Muscle of back (tissue), 3 donors: ENCODE measurements at regions not wholly inside any gene's neighbourhood (a gene's known extent, or its start where the extent isn't known, plus 50 kb on each side); places are given as distances from the start of the nearest gene placed in this dataset.
A peak's percentile ranks its signal among the peaks of the same experiment; 100 is the strongest.

ENCODE experiments used
- DNase-seq, 3 donors: peaks; one replicate each; pipeline versions ENCODE4 v3.0.0 to v3.0.0-alpha.2; 2013

- DNase-seq = no peak
Observed at GRCh38 chr9:73553295-73553694, 401.6 kb downstream of the ANXA1 start.

- no peak for DNase-seq
Observed at GRCh38 chr9:73558471-73558870, 406.8 kb downstream of the ANXA1 start.

- DNase-seq = no peak
Observed at GRCh38 chr9:73565026-73565425, 413.4 kb downstream of the ANXA1 start.

GRCh38 chr9:73565833-73566465 lies 414.3 kb downstream of the ANXA1 start:
- no peak for DNase-seq

GRCh38 chr9:73566627-73567026 lies 415.0 kb downstream of the ANXA1 start:
- no peak for DNase-seq

GRCh38 chr9:73573235-73573634 lies 421.6 kb downstream of the ANXA1 start:
- no peak for DNase-seq

GRCh38 chr9:73575101-73576060 lies 423.7 kb downstream of the ANXA1 start:
- no peak for DNase-seq

GRCh38 chr9:73577848-73578247 lies 426.2 kb downstream of the ANXA1 start:
- DNase-seq = no peak

GRCh38 chr9:73579823-73580222 lies 428.2 kb downstream of the ANXA1 start:
- no peak for DNase-seq

GRCh38 chr9:73583576-73583975 lies 431.9 kb downstream of the ANXA1 start:
- DNase-seq = no peak

- peak in 2 of 3 donors; percentile 3 to 4 for DNase-seq
Observed at GRCh38 chr9:73595036-73595545, 443.4 kb downstream of the ANXA1 start.

GRCh38 chr9:73596321-73596720 lies 444.7 kb downstream of the ANXA1 start:
- DNase-seq = no peak

- no peak for DNase-seq
Observed at GRCh38 chr9:73597039-73597438, 445.4 kb downstream of the ANXA1 start.

GRCh38 chr9:73597771-73598170 lies 446.1 kb downstream of the ANXA1 start:
- no peak for DNase-seq

GRCh38 chr9:73609381-73609780 lies 457.7 kb downstream of the ANXA1 start:
- DNase-seq = no peak

- no peak for DNase-seq
Observed at GRCh38 chr9:73611032-73611431, 459.4 kb downstream of the ANXA1 start.

- DNase-seq = peak in 1 of 3 donors; percentile 15
Observed at GRCh38 chr9:73613092-73613701, 461.5 kb downstream of the ANXA1 start.

- no peak for DNase-seq
Observed at GRCh38 chr9:73615557-73615956, 463.9 kb downstream of the ANXA1 start.

GRCh38 chr9:73617586-73617985 lies 465.9 kb downstream of the ANXA1 start:
- no peak for DNase-seq

GRCh38 chr9:73640971-73641370 lies 489.3 kb downstream of the ANXA1 start:
- no peak for DNase-seq

GRCh38 chr9:73643379-73644013 lies 491.8 kb downstream of the ANXA1 start:
- peak in 1 of 3 donors; percentile 34 for DNase-seq

GRCh38 chr9:73647560-73647959 lies 495.9 kb downstream of the ANXA1 start:
- no peak for DNase-seq
